Liver (tissue), 7 donors: ENCODE measurements at regions not wholly inside any gene's neighbourhood (a gene's known extent, or its start where the extent isn't known, plus 50 kb on each side); places are given as distances from the start of the nearest gene placed in this dataset.
A peak's percentile ranks its signal among the peaks of the same experiment; 100 is the strongest.

Experiments used
- DNase-seq: peaks from one replicate; pipeline ENCODE4 v3.0.0-alpha.2; 2017; ENCODE audit warnings: low spot score
- H3K27ac ChIP-seq, 2 donors: one replicate each; pipeline ENCODE4 v1.7.0; 2013; ENCODE audit warnings: inconsistent platforms in 2 of 2, low read length in 2 of 2, control low read depth in 1 of 2, low read depth in 1 of 2, mild to moderate bottlenecking in 1 of 2
- H3K27me3 ChIP-seq, 4 donors: one replicate each; pipeline versions ENCODE4 v1.6.1 to v1.7.0; 2013; ENCODE audit warnings: low read length in 3 of 4, inconsistent platforms in 1 of 4, mild to moderate bottlenecking in 1 of 4, moderate library complexity in 1 of 4; ENCODE audit not compliant: control insufficient read depth in 4 of 4, insufficient read depth in 4 of 4
- H3K36me3 ChIP-seq, 4 donors: one replicate each; pipeline versions ENCODE4 v1.6.1 to v1.7.0; 2013; ENCODE audit warnings: low read length in 3 of 4, mild to moderate bottlenecking in 3 of 4, low read depth in 1 of 4, moderate library complexity in 1 of 4; ENCODE audit not compliant: control insufficient read depth in 4 of 4, insufficient read depth in 3 of 4
- H3K4me1 ChIP-seq, 4 donors: one replicate each; pipeline versions ENCODE4 v1.6.1 to v1.7.0; 2013; ENCODE audit warnings: low read length in 3 of 4, mild to moderate bottlenecking in 3 of 4, moderate library complexity in 1 of 4; ENCODE audit not compliant: control insufficient read depth in 4 of 4, insufficient read depth in 4 of 4
- H3K4me3 ChIP-seq, 3 donors: one replicate each; pipeline versions ENCODE4 v1.6.1 to v1.7.0; 2013; ENCODE audit warnings: low read length in 3 of 3, control low read depth in 1 of 3, low read depth in 1 of 3, mild to moderate bottlenecking in 1 of 3
- H3K9ac ChIP-seq, 2 donors: one replicate each; pipeline ENCODE4 v1.7.0; 2013; ENCODE audit warnings: low read length in 2 of 2, mild to moderate bottlenecking in 2 of 2, moderate library complexity in 2 of 2, control low read depth in 1 of 2, low read depth in 1 of 2
- H3K9me3 ChIP-seq, 4 donors: one replicate each; pipeline versions ENCODE4 v1.6.1 to v1.7.0; 2013; ENCODE audit warnings: low read length in 3 of 4; ENCODE audit not compliant: control insufficient read depth in 4 of 4
- EGR1 ChIP-seq, 2 donors: IDR thresholded peaks; 2 replicates each; pipeline ENCODE4 v1.6.1; 2016 to 2018; ENCODE audit warnings: antibody characterized with exemption in 2 of 2, low read depth in 2 of 2
- FOXA1 ChIP-seq: IDR thresholded peaks from 2 replicates; pipeline ENCODE4 v1.6.1; 2016; ENCODE audit warnings: antibody characterized with exemption
- FOXA2 ChIP-seq: IDR thresholded peaks from 2 replicates; pipeline ENCODE4 v1.6.1; 2016; ENCODE audit warnings: antibody characterized with exemption
- HNF4A ChIP-seq, 2 donors: conservative IDR thresholded peaks; 2 replicates each; pipeline ENCODE4 v1.6.1; 2016; ENCODE audit warnings: antibody characterized with exemption in 2 of 2, mild to moderate bottlenecking in 2 of 2
- MAX ChIP-seq: IDR thresholded peaks from 2 replicates; pipeline ENCODE4 v1.6.1; 2016; ENCODE audit warnings: antibody characterized with exemption
- NR2F2 ChIP-seq: IDR thresholded peaks from 2 replicates; pipeline ENCODE4 v1.6.1; 2016; ENCODE audit warnings: antibody characterized with exemption
- RAD21 ChIP-seq, 2 donors: IDR thresholded peaks; 2 replicates each; pipeline ENCODE4 v1.6.1; 2016; ENCODE audit warnings: antibody characterized with exemption in 2 of 2, mild to moderate bottlenecking in 2 of 2
- REST ChIP-seq: IDR thresholded peaks from 2 replicates; pipeline ENCODE4 v1.6.1; 2016; ENCODE audit warnings: antibody characterized with exemption, mild to moderate bottlenecking
- RXRA ChIP-seq, 2 donors: IDR thresholded peaks; 2 replicates each; pipeline ENCODE4 v1.6.1; 2017 to 2018; ENCODE audit warnings: antibody characterized with exemption in 2 of 2, mild to moderate bottlenecking in 1 of 2
- SP1 ChIP-seq: IDR thresholded peaks from 2 replicates; pipeline ENCODE4 v1.6.1; 2018; ENCODE audit warnings: antibody characterized with exemption, mild to moderate bottlenecking
- YY1 ChIP-seq: IDR thresholded peaks from 2 replicates; pipeline ENCODE4 v1.6.1; 2016; ENCODE audit warnings: antibody characterized with exemption, mild to moderate bottlenecking
- ZBTB33 ChIP-seq: IDR thresholded peaks from 2 replicates; pipeline ENCODE4 v1.6.1; 2016; ENCODE audit warnings: antibody characterized with exemption
- WGBS: extraction: QIAGEN DNeasy Blood & Tissue Kit; methylation state at CpG from one replicate; pipeline ENCODE4 v1.1.7; 2013; 5-methylcytosine and 5-hydroxymethylcytosine counted together
- donor health status: healthy.
- donor health status: healthy.
- donor health status: healthy.
- donor health status: healthy.

GRCh38 chr4:179095585-179096221 lies 1653.5 kb upstream of the AGA start:
- 22% methylated on average over 4 of the region's 4 CpGs for WGBS
- Histone ChIP-seq H3K4me3 (no peak overlapping the region), H3K9me3 (no peaks in the 10 kb centered on the region), H3K4me1 (no peaks in the 10 kb centered on the region), H3K9ac (no peak overlapping the region), H3K27ac (no peak overlapping the region), H3K27me3 (no peaks in the 10 kb centered on the region), H3K36me3 (no peaks in the 10 kb centered on the region)
- TF ChIP-seq REST, result peak; percentile 98
- no peak for TF ChIP-seq RXRA (IDR thresholded peaks at IDR 0.05)
- no peak for DNase-seq

- no peaks in the 10 kb centered on the region for H3K27me3 ChIP-seq
- H3K9ac ChIP-seq, result no peak overlapping the region
- H3K27ac ChIP-seq, result no peak overlapping the region
- H3K36me3 ChIP-seq, result no peaks in the 10 kb centered on the region
- no peaks in the 10 kb centered on the region for H3K9me3 ChIP-seq
- H3K4me3 ChIP-seq, result no peak overlapping the region
- no peak for DNase-seq
- WGBS, result 0% methylated on average over 1 of the region's 1 CpG
- TF ChIP-seq REST (peak; percentile 98), MAX (no peak)
- H3K4me1 ChIP-seq, result no peaks in the 10 kb centered on the region
These were observed 1655.5 kb upstream of the AGA start for GRCh38 chr4:179097741-179098140.

- WGBS, result 69% methylated on average over 2 of the region's 2 CpGs
- H3K27ac ChIP-seq, result no peak overlapping the region
- no peaks in the 10 kb centered on the region for H3K27me3 ChIP-seq
- no peaks in the 10 kb centered on the region for H3K4me1 ChIP-seq
- H3K9me3 ChIP-seq, result no peaks in the 10 kb centered on the region
- no peak for DNase-seq
- H3K36me3 ChIP-seq, result no peaks in the 10 kb centered on the region
- no peak overlapping the region for H3K9ac ChIP-seq
- H3K4me3 ChIP-seq, result no peak overlapping the region
- TF ChIP-seq FOXA2 (no peak), MAX (no peak), NR2F2 (no peak), HNF4A (conservative IDR thresholded peaks at IDR 0.05) (no peak), RAD21 (IDR thresholded peaks at IDR 0.05) (no peak), EGR1 (IDR thresholded peaks at IDR 0.05; ENCODE audit: low read depth in 2 of 2) (no peak), FOXA1 (no peak), YY1 (no peak), RXRA (IDR thresholded peaks at IDR 0.05) (no peak), SP1 (no peak), ZBTB33 (no peak), REST (no peak)
These were observed 1668.1 kb upstream of the AGA start for GRCh38 chr4:179110356-179110755.
